GM12874 (cell line): ENCODE measurements at regions not wholly inside any gene's neighbourhood (a gene's known extent, or its start where the extent isn't known, plus 50 kb on each side); places are given as distances from the start of the nearest gene placed in this dataset.

ENCODE experiments used
- CTCF ChIP-seq: IDR thresholded peaks from 2 replicates; pipeline ENCODE4 v1.5.1; 2011; ENCODE audit warnings: low read depth, mild to moderate bottlenecking, control low read depth, low read length, moderate library complexity; ENCODE audit not compliant: insufficient read depth

- TF ChIP-seq CTCF: no peak
Observed at GRCh38 chr17:70323269-70323668, 153.9 kb downstream of the KCNJ2 start.

- TF ChIP-seq CTCF: no peak
Observed at GRCh38 chr17:70324031-70324430, 154.7 kb downstream of the KCNJ2 start.

- no peak for TF ChIP-seq CTCF
Observed at GRCh38 chr17:70327279-70327678, 157.9 kb downstream of the KCNJ2 start.

- TF ChIP-seq CTCF: no peak
Observed at GRCh38 chr17:70327723-70328122, 158.4 kb downstream of the KCNJ2 start.

- TF ChIP-seq CTCF: no peak
Observed at GRCh38 chr17:70329721-70330120, 160.4 kb downstream of the KCNJ2 start.

- no peak for TF ChIP-seq CTCF
Observed at GRCh38 chr17:70332356-70333210, 163.3 kb downstream of the KCNJ2 start.

- TF ChIP-seq CTCF: no peak
Observed at GRCh38 chr17:70336411-70336810, 167.1 kb downstream of the KCNJ2 start.
